Testis (tissue), 2 donors: ENCODE measurements at regions not wholly inside any gene's neighbourhood (a gene's known extent, or its start where the extent isn't known, plus 50 kb on each side); places are given as distances from the start of the nearest gene placed in this dataset.

Experiments used
- POLR2A ChIP-seq: fragments of 450-650 bp; IDR thresholded peaks from one replicate; pipeline ENCODE4 v1.6.1; 2017; ENCODE audit warnings: antibody characterized with exemption, mild to moderate bottlenecking, moderate library complexity
- TF ChIP-seq, protein P1 (sequence below), 3 experiments: fragments of 450-650 bp in 2 of 3; fragments of 200-600 bp in 1 of 3; sonication (generic) in 1 of 3; IDR thresholded peaks; one replicate each; pipeline ENCODE4 v1.5.1; 2016 to 2019; ENCODE audit warnings: antibody characterized with exemption in 3 of 3, mild to moderate bottlenecking in 2 of 3, moderate library complexity in 1 of 3

DNA sequence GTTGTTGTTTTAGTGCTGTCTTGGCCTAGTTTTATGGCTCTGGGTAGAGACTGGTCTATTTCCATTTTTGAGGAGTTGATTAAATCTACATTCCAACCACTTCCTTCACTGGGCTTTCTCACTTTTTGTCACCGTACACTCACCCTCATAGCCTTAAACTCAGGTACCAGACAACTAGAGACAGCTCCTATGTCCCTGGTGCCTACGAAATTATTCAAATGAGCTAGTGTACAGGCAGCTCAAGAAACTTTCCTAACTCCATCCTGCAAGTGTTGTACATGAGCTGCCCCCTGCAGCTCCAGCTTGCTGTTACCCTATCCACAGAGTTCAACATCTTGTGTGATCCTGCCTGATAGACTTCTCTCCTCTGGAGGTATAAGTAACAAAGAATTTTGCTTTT, 704.8 kb upstream of the RGS18 start:
- no peak for TF ChIP-seq POLR2A
- TF ChIP-seq, protein P1, sequence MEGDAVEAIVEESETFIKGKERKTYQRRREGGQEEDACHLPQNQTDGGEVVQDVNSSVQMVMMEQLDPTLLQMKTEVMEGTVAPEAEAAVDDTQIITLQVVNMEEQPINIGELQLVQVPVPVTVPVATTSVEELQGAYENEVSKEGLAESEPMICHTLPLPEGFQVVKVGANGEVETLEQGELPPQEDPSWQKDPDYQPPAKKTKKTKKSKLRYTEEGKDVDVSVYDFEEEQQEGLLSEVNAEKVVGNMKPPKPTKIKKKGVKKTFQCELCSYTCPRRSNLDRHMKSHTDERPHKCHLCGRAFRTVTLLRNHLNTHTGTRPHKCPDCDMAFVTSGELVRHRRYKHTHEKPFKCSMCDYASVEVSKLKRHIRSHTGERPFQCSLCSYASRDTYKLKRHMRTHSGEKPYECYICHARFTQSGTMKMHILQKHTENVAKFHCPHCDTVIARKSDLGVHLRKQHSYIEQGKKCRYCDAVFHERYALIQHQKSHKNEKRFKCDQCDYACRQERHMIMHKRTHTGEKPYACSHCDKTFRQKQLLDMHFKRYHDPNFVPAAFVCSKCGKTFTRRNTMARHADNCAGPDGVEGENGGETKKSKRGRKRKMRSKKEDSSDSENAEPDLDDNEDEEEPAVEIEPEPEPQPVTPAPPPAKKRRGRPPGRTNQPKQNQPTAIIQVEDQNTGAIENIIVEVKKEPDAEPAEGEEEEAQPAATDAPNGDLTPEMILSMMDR (IDR thresholded peaks at IDR 0.05), result no peak
